NCI-H524 treated with DMSO at 0.1 percent for 48 hours (cell line): ENCODE measurements at regions not wholly inside any gene's neighbourhood (a gene's known extent, or its start where the extent isn't known, plus 50 kb on each side); places are given as distances from the start of the nearest gene placed in this dataset.
A peak's percentile ranks its signal among the peaks of the same experiment; 100 is the strongest.
"Not testable (repeated sequence)": the region's sequence is repeated elsewhere in the genome, so short reads cannot be mapped to it uniquely, and the experiment has no call there.

Experiments used
- DNase-seq: peaks from one replicate; lab custom pipeline; 2025; lab: John Stamatoyannopoulos, UW

DNA sequence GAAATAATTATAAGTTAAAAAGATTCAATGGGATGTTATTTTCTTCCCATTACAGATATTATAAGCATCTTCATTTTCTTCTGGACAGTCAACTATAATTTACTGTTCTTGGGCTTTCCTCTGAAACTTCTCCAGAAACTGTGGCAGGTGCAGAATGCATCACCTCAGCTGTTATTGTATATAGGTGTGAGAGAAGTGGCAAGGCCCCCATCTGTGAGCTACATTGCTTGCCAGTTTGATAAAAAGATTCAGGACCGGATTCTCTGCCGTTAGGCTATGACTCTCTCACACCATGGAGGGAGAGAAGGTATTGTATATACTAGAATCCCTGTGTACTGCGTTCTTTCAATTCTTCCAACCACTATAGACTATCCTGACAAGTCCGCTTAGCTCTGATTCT lies 135.8 kb upstream of the CENPW start:
- DNase-seq, result no peak

DNA sequence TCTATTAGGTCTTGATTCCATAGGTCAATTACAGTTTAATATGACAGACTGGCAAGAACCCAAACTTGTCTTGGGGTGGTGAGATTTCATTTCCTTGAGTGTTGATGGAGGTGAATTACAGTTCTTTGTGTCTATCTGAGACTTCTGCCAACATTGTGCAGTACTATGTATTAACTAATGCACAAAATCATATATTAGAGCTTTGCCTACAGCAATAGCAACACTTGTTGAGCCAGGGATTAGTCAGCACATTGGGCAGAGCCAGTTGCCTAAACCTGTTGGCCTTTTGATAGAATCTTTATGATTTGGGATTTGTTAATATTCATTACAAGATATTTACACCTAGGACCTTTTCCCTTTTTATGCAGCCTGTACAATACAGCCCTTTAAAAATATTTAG lies 135.3 kb upstream of the CENPW start:
- DNase-seq, result no peak

DNA sequence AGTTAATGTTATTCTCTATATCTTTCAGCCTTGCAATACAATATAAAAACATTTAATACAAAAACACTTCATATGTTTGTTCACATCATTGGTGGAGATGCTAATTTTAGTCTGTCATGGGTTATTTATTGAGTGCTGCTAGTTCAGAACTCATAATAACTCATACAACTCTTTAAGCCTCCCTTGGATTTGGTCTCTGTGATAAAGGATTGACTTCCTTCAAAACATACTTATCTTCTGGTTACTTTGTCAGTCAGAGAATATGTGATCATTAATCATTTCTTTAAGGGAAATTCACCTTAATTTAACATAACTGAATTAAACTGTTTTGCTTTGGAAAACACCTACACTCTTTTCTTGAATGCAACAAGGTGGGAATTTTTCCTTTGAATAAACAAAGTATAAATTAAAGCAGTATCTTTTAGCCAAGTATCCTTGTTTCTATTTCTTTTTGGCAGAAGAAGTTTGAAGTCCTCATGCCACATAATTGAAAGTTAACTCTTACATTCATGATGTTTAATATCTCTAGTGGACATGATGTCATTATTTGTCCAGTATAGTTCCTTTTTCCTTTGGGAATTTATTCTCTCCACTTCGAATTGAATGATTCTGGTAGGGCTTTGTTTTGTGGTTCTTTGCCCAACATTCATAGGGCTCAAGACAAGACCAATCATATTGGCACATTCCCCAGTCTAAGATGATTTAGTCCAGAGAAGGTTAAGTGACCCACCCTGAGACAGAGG lies 133.2 kb upstream of the CENPW start:
- DNase-seq, result no peak

DNA sequence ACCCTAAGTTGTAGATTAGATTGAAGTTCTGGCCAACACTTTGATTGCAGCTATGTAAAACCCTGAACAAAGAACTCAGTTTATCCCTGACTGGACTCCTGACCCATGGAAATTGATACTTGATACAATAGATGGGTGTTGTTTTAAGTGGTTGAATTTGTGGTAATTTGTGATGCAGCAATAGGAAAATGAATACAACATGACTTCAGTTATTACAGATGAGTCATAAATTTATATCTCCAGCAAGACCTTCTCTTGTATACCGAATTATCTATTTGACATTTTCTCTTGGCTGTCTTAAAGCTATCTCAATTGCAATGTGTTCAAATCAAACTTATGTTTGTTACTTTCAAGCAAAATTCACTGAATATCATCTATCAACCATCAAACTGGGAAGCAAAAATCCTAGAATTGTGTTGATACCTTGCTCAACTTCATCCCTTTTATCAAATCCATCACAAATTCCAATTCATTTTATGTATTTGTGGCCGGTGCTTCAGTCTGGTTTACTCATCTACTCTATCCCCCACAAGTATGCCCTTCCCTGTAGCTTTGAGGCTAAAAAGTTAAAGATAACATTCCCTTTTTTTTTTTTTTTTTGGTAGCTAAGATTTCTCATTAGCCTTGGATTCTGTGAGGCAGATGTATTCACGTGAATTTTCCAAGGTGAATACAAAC lies 129.4 kb upstream of the CENPW start:
- DNase-seq, result no peak

DNA sequence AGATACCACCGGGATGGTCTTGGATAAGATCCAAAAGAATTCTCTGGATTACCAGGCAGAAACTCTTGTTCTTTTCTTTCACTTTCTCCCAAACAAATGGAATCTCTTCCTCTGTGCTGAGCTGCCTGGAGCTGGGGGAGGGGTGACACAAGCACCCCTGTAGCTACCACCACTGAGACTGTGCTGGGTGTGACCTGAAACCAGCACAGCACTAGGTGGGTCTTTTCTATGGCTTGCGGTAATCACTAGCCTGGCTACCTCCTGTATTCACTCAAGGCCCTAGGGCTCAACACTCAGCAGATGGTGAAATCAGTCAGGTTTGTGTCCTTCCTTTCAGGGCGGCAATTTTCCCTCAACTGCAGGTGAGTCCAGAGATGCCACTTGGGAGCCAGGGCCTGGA lies 122.4 kb upstream of the CENPW start:
- no peak for DNase-seq

DNA sequence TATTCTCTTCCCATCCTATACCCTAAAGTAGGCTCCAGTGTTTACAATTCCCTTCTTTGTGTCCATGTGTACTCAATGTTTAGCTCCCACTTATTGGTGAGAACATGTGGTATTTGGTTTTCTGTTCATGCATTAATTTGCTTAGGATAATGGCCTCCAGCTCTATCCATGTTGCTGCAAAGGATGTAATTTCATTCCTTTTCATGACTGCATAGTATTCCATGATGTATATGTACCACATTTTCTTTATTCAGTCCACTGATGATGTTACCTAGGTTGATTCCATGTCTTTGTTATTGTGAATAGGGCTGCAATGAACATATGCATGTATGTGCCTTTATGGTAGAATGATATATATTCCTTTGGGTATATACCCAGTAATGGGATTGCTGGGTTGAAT lies 119.0 kb upstream of the CENPW start:
- not testable (repeated sequence) for DNase-seq

DNA sequence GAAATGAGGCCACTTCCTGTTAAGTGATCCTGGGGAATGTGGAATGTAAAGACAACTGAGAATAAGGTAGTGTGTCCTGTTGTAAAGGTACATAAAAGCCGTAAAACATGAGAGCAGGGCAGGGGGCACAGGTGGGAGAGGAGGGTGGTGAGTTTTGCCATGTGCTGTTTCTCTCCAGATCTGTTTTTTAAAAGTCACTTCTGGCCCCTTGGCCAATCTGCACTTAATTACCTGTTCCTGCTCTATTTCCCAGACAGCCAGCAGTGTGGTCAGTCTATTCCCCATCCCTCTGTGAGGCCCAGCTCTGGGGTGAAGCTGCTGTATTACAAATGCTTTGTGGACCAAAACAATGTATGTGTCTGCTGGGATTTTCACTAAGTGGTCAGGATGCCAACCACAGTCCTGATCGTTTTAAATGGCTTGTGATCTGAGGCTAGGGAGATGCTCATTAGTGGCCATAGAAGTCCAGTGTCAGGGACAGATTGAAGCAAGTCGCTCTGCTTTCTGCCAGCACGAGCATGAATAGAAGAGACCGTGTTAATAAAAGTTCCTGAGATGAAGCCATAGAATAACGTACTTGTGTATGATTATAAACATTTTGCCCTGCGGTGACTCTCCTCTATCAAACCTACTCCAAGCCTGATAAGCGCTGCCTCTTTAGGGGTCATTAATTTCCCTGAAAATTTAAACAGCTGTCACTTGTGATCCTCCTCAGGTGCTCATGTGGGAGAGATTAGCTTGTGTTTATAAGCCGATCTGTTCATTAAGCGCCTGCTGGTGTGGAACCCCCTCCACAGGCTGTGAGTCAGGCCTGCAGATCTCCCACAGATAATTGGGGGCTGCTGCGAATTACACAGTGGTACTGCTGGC lies 111.8 kb upstream of the CENPW start:
- DNase-seq, result peak; percentile 100

DNA sequence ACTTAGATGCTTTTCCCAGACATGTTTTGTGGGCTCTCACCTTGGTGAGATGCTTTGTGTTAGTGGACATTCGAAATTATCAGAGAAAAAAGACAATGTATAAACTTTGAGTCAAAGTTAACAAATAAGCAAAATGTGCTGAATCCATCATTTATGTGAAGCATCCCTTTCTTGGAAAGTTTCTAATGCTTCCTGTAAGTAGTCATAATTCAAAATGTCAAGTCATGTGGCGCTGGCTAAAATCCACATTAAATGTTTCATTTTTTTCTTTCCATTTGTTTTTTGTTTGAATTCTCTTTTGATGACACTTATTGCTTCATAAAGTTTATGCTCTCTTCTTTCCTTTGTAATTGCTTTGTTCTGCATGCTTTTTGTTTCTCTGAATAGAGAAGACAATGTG lies 107.2 kb upstream of the CENPW start:
- DNase-seq, result no peak

DNA sequence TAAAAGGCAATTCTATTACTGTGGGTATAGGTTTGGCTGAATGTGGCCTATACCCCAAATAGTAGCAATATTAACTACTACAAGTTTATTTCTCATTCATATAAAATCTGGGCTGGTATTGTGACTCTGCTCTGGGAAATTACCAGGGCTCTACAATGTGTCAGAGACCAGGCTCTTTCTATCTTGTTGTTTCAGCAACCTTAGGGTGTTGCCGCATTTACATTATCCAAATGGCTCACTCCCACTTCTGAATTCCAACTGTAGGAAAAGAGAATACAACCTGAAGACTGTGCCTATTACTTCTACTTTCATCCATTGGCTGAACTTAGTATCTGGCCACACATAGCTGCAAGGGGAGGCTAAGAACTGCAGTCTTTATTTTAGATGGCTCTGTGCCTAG lies 106.7 kb upstream of the CENPW start:
- no peak for DNase-seq

DNA sequence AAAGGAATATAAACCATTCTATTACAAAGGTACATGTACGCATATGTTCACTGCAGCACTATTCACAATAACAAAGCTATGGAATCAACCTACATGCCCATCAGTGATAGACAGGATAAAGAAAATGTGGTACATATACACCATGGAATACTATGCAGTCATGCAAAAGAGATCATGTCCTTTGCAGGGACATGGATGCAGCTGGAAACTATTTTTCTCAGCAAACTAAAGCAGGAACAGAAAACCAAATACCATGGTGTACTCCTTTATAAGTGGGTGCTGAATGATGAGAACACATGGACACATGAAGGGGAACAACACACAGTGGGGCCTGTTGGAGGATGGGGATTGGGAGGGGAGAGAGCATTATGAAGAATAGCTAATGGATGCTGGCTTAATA lies 104.6 kb upstream of the CENPW start:
- DNase-seq, result no peak

DNA sequence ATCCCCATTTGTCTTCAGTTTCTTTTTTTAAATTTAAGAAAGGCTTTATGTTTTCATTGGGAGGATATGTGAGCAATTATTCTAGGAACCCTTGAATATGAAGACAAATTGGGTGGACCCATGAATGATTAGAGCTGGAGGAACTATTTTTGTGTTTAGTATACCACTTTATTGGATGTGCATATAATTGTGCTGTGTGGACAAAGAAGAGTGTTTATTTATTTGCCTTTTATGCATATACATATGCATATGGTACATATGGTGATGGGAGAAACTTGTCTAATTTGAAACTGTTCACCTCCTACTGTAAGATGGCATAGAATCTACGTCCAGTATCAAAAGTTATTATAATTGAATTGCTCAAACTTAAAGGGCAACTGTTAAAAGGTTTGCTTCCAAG lies 94.8 kb upstream of the CENPW start:
- DNase-seq, result no peak

DNA sequence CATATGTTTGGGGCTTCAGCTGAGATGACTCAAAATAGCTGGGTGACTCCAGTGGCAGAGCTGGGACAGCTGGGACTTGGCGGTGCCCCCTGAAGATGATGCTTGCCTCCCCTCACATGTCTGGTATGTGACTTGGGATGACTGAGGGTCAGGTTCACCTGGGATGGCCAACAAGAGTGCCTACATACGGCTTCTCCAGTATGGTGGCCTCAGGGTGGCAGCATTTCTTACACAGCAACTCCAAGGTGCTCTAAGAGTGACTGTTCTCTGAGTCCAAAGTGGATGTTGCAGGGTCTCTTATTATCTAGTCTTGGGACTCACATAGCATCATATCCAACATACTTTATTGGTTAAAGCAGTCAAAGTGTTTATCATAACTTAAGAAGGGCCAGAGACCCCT lies 87.8 kb upstream of the CENPW start:
- no peak for DNase-seq

DNA sequence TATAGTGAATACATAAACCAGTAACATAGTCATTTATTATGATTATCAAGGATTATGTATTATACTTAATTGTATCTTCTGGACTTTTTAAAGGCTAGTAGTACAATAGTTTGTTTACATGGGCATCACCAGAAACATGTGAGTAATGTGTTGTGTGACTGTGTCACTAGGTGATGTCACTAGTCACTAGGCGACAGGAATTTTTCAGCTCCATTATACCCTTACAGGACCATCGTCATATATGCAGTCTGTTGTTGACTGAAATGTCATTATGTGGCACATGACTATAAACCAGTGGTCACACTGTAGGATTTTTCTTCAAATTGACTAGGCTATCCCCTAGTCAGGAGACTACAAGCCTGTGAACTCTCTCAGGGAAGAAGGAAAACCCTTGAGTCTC lies 86.5 kb upstream of the CENPW start:
- DNase-seq, result no peak

DNA sequence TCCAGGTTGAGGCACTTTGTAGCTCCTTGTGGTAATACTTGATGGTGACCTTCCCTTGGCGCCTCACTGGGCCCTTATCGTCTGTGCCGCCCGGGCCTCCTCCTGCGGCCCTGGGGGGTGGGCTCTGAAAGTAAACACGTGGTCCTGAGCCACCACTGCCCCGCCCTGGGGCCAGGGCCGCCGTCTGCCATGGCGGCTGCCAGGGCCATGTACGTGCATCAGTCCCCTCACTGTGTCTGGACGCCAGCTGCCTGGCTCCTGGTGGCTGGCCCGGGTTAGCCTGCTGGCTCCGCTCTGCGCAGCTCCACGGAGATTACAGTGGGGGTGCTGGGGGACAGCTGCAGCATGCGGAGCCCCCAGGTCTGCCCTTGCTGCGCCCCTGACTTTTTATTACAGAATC lies 81.8 kb upstream of the CENPW start:
- no peak for DNase-seq

DNA sequence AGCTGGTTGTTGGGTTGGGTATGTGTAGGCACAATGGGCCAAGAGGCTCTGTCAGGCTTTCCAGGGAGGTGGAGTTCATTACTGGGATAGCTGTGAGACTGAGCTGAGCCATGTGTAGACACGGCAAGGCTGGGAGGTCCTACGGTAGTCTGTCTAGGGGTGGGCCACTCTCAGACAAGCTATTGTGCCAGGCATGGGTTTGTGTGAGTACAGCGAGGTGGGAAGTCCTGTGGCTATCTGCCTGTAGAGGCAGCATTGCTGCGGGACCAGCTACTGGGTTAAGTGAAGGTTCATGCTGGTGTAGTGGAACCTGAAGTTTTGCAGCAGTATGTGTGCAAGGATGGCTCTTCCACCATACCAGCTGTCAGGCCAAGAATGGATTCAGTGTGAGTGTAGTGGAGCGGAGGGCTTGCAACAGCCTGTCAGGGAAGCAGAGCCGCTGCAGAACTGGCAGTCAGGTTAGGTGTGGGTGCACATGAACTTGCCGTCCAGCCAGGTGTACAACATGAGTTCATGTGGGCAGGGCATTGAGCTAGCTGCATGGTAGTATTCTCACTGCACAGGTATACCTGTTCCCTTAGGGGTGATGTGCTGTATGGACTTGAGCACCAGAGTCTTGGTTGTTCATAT lies 78.0 kb upstream of the CENPW start:
- DNase-seq, result no peak

DNA sequence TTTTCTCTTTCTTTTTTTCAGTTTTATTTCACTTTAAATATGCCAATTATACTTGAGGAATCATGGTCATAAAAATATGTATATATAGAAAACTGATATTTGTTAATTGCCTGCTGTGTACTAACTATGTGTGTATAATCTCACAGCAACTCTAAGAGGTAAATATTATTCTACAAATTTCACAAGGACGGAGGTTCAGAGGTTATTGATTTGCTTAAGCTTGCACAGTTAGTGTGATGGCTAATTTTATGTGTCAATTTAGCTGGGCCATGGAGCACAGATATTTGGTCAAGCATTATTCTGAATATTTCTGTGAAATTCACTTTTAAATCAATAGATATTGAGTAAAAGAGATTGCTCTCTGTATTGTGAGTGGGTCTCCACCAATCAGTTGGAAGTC lies 75.7 kb upstream of the CENPW start:
- DNase-seq, result no peak

DNA sequence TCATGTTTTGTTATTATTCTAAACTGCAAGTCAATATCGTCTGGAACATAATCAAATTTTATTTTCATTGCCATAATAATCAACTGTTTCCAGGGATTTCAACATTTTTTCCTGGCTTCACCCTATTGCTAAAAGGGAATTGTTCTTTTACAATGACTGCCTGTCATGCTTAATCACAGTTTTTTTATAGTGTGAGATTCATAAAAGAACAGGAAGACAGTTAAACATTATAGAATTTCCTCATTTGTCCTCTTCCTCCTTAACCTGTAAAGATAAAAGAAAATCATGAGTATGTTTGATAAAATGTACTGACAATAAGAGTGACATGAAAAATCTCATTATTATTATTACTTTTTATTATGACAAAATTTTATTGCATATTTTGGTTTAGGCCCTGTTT lies 73.3 kb upstream of the CENPW start:
- no peak for DNase-seq

DNA sequence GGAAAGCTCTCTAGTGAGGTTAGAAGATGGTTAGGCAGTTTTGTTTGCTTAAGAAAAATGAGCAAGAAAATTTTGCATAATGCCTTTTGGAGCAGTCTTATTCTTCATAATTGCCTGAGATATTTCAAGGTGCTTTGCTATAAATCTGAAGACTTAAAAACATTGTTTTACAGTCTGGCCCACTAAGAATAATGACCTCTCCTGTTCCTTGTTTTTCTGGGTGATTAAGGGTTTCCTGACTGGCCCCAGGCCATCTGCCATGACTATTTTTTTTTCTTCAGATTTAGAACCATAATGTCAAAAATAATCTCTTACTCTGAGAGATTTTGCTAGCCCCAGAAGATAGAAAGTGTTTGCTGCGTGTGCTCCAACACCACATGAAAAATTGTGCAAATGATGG lies 72.3 kb upstream of the CENPW start:
- peak; percentile 91 for DNase-seq

DNA sequence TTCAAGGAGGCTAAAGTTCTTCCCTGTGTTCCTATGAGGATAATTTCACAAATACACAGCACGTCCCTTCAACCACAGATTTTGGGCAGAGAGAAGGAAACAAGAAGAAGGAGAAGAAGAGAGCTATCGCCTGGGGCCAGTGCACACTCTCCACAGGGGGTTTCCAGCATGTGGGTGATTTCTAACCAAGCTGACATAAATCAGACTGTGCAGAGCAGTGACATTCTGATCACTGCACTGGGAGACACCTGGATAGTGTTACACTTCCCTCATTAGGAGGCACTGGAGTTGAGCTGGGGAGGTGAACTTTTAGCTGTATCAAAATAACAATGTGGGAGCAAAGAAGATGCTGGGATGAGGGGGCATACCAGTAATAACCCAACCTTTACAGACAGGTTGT lies 71.8 kb upstream of the CENPW start:
- peak; percentile 62 for DNase-seq

DNA sequence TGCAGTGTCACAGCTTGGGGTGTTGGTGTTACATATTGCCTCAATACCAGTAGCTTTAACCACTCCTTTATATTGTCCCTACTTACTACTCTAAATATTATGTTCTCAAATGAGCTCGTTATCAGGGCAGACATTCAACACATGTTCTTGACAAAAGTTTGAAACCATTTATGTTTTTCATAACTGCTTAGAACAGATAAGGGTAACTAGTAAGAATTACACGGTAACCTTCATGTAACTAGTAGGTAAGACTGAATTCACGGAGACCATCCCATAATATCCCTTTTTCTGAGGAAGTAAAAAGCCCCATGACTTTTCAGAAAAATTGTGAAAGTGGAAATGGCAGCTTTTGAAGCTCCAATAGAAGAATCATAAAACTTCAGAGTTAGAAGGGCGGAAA lies 59.6 kb upstream of the CENPW start:
- DNase-seq, result no peak

DNA sequence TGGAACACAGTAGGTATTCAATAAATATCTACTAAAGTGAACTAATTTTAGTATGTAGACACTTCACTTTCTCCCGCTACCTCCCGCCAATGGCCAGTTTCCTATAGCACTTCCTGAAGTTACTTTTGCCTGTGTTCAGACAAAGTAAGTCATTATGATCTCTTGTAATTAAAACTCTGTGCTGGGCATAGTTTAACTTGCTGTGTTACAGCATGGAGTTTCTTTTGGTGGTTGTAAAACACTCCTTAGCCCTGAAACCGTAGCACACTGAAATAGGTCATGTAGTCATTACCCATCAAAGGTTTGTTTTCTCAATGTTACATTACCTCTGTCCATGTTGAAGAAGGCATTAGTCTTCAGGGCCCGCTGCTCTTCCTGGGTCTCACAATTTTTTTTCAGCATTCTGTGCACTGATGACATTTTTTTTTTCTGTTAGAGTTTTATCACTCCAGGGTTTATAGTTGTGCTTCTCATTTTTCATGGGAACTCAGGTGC lies 54.0 kb upstream of the CENPW start:
- DNase-seq, result no peak
